Stomach (tissue), 4 donors: ENCODE measurements at regions not wholly inside any gene's neighbourhood (a gene's known extent, or its start where the extent isn't known, plus 50 kb on each side); places are given as distances from the start of the nearest gene placed in this dataset.

Experiments
- CTCF ChIP-seq, 7 experiments: fragments of 450-650 bp in 4 of 7; fragments of 200-600 bp in 3 of 7; sonication (generic) in 3 of 7; IDR thresholded peaks; one replicate each; pipeline ENCODE4 v1.5.1; 2016 to 2019; ENCODE audit warnings: antibody characterized with exemption in 7 of 7, control low read depth in 2 of 7, mild to moderate bottlenecking in 1 of 7
- EP300 ChIP-seq: sonication (generic); formaldehyde crosslinking; IDR thresholded peaks from one replicate; pipeline ENCODE4 v1.6.1; 2017; ENCODE audit warnings: antibody characterized with exemption
- POLR2A ChIP-seq, 4 donors: fragments of 450-650 bp; IDR thresholded peaks; one replicate each; pipeline ENCODE4 v1.6.1; 2016; ENCODE audit warnings: antibody characterized with exemption in 4 of 4, control low read depth in 2 of 4, mild to moderate bottlenecking in 1 of 4, moderate library complexity in 1 of 4
- POLR2AphosphoS5 ChIP-seq, 3 donors: sonication (generic); formaldehyde crosslinking; IDR thresholded peaks; one replicate each; pipeline ENCODE4 v1.6.1; 2016; ENCODE audit warnings: antibody characterized with exemption in 3 of 3

GRCh38 chr14:98966016-98966415, 306.0 kb downstream of the BCL11B start:
- TF ChIP-seq POLR2AphosphoS5 (IDR thresholded peaks at IDR 0.05) (no peak), CTCF (IDR thresholded peaks at IDR 0.05) (no peak), POLR2A (IDR thresholded peaks at IDR 0.05) (no peak), EP300 (no peak)
